ENCODE measurements at regions not wholly inside any gene's neighbourhood (a gene's known extent, or its start where the extent isn't known, plus 50 kb on each side); places are given as distances from the start of the nearest gene placed in this dataset.

- no peak for TF ChIP-seq CTCF (conservative IDR thresholded peaks at IDR 0.05; ENCODE audit: low read depth, low read length)
- no peak for TF ChIP-seq EZH2 (IDR thresholded peaks at IDR 0.05; ENCODE audit: low read length, unreplicated experiment)
These were observed 1268.8 kb upstream of the CNTN5 start for GRCh38 chr11:97751952-97752351.
